GM12873 (cell line): ENCODE measurements at regions not wholly inside any gene's neighbourhood (a gene's known extent, or its start where the extent isn't known, plus 50 kb on each side); places are given as distances from the start of the nearest gene placed in this dataset.

Experiments used
- CTCF ChIP-seq: IDR thresholded peaks from 2 replicates; pipeline ENCODE4 v1.5.1; 2012; ENCODE audit warnings: low read depth, mild to moderate bottlenecking, moderate library complexity, low read length, control low read depth; ENCODE audit not compliant: insufficient read depth; ENCODE audit errors: missing control alignments

GRCh38 chr10:113219446-113219845, 269.4 kb downstream of the TCF7L2 start:
- no peak for TF ChIP-seq CTCF

- TF ChIP-seq CTCF: no peak
Observed at GRCh38 chr10:113221756-113222168, 271.7 kb downstream of the TCF7L2 start.

- TF ChIP-seq CTCF: no peak
Observed at GRCh38 chr10:113222207-113222606, 272.2 kb downstream of the TCF7L2 start.

- TF ChIP-seq CTCF: no peak
Observed at GRCh38 chr10:113225364-113225763, 275.3 kb downstream of the TCF7L2 start.

GRCh38 chr10:113225903-113226302, 275.9 kb downstream of the TCF7L2 start:
- no peak for TF ChIP-seq CTCF

- TF ChIP-seq CTCF: no peak
Observed at GRCh38 chr10:113226399-113226798, 276.4 kb downstream of the TCF7L2 start.

GRCh38 chr10:113226831-113227445, 276.9 kb downstream of the TCF7L2 start:
- TF ChIP-seq CTCF: no peak
